Keratinocyte (primary cell): ENCODE measurements at regions not wholly inside any gene's neighbourhood (a gene's known extent, or its start where the extent isn't known, plus 50 kb on each side); places are given as distances from the start of the nearest gene placed in this dataset.

Experiments used
- DNase-seq: peaks from one replicate; pipeline ENCODE4 v3.0.0-alpha.2; 2011; ENCODE audit warnings: low read depth, missing footprints, low spot score
- FAIRE-seq: peaks from 2 replicates; lab custom pipeline; 2011; peaks lifted over from hg19 to GRCh38; lab: Jason Lieb, UNC
- H2AFZ ChIP-seq: 2 replicates; pipeline ENCODE4 v1.6.0; 2012; ENCODE audit warnings: low read length, control low read depth, inconsistent platforms; ENCODE audit not compliant: control insufficient read depth
- H3K27ac ChIP-seq: 2 replicates; pipeline ENCODE4 v1.5.1; 2011; ENCODE audit warnings: low read length; ENCODE audit not compliant: control insufficient read depth, insufficient read depth
- H3K27me3 ChIP-seq: 3 replicates; pipeline ENCODE4 v1.6.0; 2011; ENCODE audit warnings: low read length; ENCODE audit not compliant: control insufficient read depth, insufficient read depth; ENCODE audit errors: extremely low read depth
- H3K36me3 ChIP-seq, 2 experiments: 2 replicates in 1 of 2; 3 replicates in 1 of 2; pipeline ENCODE4 v1.5.1; 2011; ENCODE audit warnings: low read length in 2 of 2, mild to moderate bottlenecking in 1 of 2; ENCODE audit not compliant: control insufficient read depth in 2 of 2, insufficient read depth in 2 of 2; ENCODE audit errors: extremely low read depth in 1 of 2
- H3K4me1 ChIP-seq: 3 replicates; pipeline ENCODE4 v1.5.1; 2011; ENCODE audit warnings: low read length; ENCODE audit not compliant: control insufficient read depth, insufficient read depth; ENCODE audit errors: extremely low read depth
- H3K4me2 ChIP-seq: 3 replicates; pipeline ENCODE4 v1.6.0; 2011; ENCODE audit warnings: low read depth, low read length; ENCODE audit not compliant: control insufficient read depth, insufficient read depth; ENCODE audit errors: extremely low read depth
- H3K4me3 ChIP-seq, 3 experiments: fragments of 200-600 bp in 1 of 3; sonication (generic) in 1 of 3; 2 replicates in 2 of 3; 3 replicates in 1 of 3; pipeline ENCODE4 v1.5.1; 2011 to 2016; ENCODE audit warnings: low read length in 3 of 3, mild to moderate bottlenecking in 3 of 3, control low read depth in 2 of 3, inconsistent platforms in 1 of 3, low read depth in 1 of 3, mixed read lengths in 1 of 3, mixed run types in 1 of 3, moderate library complexity in 1 of 3; ENCODE audit not compliant: control insufficient read depth in 2 of 3, insufficient read depth in 2 of 3; ENCODE audit errors: extremely low read depth in 1 of 3
- H3K79me2 ChIP-seq: 2 replicates; pipeline ENCODE4 v1.6.0; 2012; ENCODE audit warnings: low read length; ENCODE audit not compliant: control insufficient read depth, insufficient read depth
- H3K9ac ChIP-seq: 3 replicates; pipeline ENCODE4 v1.6.0; 2011; ENCODE audit warnings: low read length; ENCODE audit not compliant: control insufficient read depth, insufficient read depth; ENCODE audit errors: extremely low read depth
- H3K9me1 ChIP-seq: 3 replicates; pipeline ENCODE4 v1.6.0; 2011; ENCODE audit warnings: low read length; ENCODE audit not compliant: control insufficient read depth, insufficient read depth; ENCODE audit errors: extremely low read depth
- H3K9me3 ChIP-seq: 2 replicates; pipeline ENCODE4 v1.5.1; 2012; ENCODE audit warnings: low read depth, low read length; ENCODE audit not compliant: control insufficient read depth
- H4K20me1 ChIP-seq: 3 replicates; pipeline ENCODE4 v1.6.0; 2011; ENCODE audit warnings: low read length; ENCODE audit not compliant: control insufficient read depth, insufficient read depth; ENCODE audit errors: extremely low read depth
- EZH2 ChIP-seq: IDR thresholded peaks from one replicate; pipeline ENCODE4 v1.6.1; 2012; ENCODE audit warnings: inconsistent platforms, mild to moderate bottlenecking, low read length, moderate library complexity
- dilution Hi-C: fragments of 300-500 bp; cut with MboI; formaldehyde crosslinking; loops from one replicate; pipeline ENCODE4 v1.7.0; 2020; ENCODE audit warnings: low sequenced_read_pairs; ENCODE audit not compliant: extremely low pct_ligation_motif_present
- TF ChIP-seq, protein P1 (sequence below), 3 experiments: IDR thresholded peaks in 1 of 3; conservative IDR thresholded peaks in 1 of 3; optimal IDR thresholded peaks in 1 of 3; 2 replicates in 2 of 3; 3 replicates in 1 of 3; pipeline versions ENCODE3 to v1.5.1; 2011; ENCODE audit warnings: low read length in 3 of 3, mild to moderate bottlenecking in 3 of 3, moderate library complexity in 2 of 3, control low read depth in 1 of 3, inconsistent platforms in 1 of 3; ENCODE audit not compliant: insufficient read depth in 2 of 3; ENCODE audit errors: extremely low read depth in 1 of 3

GRCh38 chr18:4599312-4599711 is 144.2 kb upstream of the DLGAP1 start:
- no peaks in the 10 kb centered on the region for H3K9me3 ChIP-seq
- H3K27ac ChIP-seq: no peak overlapping the region
- no peaks in the 10 kb centered on the region for H3K4me1 ChIP-seq
- DNase-seq (no peak), FAIRE-seq (no peak)
- H3K79me2 ChIP-seq: no peaks in the 10 kb centered on the region
- TF ChIP-seq, protein P1, sequence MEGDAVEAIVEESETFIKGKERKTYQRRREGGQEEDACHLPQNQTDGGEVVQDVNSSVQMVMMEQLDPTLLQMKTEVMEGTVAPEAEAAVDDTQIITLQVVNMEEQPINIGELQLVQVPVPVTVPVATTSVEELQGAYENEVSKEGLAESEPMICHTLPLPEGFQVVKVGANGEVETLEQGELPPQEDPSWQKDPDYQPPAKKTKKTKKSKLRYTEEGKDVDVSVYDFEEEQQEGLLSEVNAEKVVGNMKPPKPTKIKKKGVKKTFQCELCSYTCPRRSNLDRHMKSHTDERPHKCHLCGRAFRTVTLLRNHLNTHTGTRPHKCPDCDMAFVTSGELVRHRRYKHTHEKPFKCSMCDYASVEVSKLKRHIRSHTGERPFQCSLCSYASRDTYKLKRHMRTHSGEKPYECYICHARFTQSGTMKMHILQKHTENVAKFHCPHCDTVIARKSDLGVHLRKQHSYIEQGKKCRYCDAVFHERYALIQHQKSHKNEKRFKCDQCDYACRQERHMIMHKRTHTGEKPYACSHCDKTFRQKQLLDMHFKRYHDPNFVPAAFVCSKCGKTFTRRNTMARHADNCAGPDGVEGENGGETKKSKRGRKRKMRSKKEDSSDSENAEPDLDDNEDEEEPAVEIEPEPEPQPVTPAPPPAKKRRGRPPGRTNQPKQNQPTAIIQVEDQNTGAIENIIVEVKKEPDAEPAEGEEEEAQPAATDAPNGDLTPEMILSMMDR (optimal IDR thresholded peaks at IDR 0.05 in 1 of 3, IDR thresholded peaks at IDR 0.05 in 1 of 3, conservative IDR thresholded peaks at IDR 0.05 in 1 of 3; ENCODE audit: extremely low read depth in 1 of 3, insufficient read depth in 2 of 3, low read length in 3 of 3): no peak
- no peak for TF ChIP-seq EZH2
- no peak overlapping the region for H2AFZ ChIP-seq
- H3K4me3 ChIP-seq: no peak overlapping the region
- no peaks in the 10 kb centered on the region for H3K27me3 ChIP-seq
- no peak overlapping the region for H3K9ac ChIP-seq
- no peak overlapping the region for H3K4me2 ChIP-seq
- H3K9me1 ChIP-seq: no peaks in the 10 kb centered on the region
- H4K20me1 ChIP-seq: no peaks in the 10 kb centered on the region
- dilution Hi-C loops: no loop called here
- H3K36me3 ChIP-seq: no peaks in the 10 kb centered on the region

DNA sequence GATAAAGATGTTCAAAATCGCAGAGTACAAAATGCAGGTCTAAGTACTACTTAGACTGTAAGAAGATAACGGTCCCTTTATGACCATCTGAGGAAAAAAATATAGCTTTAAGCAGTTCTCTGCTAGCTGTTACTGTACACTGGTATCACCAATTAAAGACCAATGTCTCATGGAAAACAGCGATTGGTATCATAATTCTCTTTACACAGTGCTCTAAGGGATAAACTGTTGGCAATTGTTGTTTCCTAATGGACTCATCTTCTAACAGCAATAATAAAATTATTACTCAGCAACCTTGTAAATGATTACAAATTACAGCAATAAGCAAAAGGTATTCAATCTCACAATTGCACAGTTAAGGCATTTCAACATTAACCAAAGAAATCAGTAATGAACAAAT is 142.2 kb upstream of the DLGAP1 start:
- FAIRE-seq (no peak), DNase-seq (no peak)
- Histone ChIP-seq H3K9ac (no peak overlapping the region), H3K27ac (no peak overlapping the region), H3K27me3 (no peaks in the 10 kb centered on the region), H2AFZ (no peak overlapping the region), H3K36me3 (no peaks in the 10 kb centered on the region), H3K4me3 (no peak overlapping the region), H4K20me1 (no peaks in the 10 kb centered on the region), H3K9me1 (no peaks in the 10 kb centered on the region), H3K4me2 (no peak overlapping the region), H3K79me2 (no peaks in the 10 kb centered on the region), H3K4me1 (no peaks in the 10 kb centered on the region), H3K9me3 (no peaks in the 10 kb centered on the region)
- dilution Hi-C loops: no loop called here
- no peak for TF ChIP-seq EZH2
- TF ChIP-seq, protein P1 (optimal IDR thresholded peaks at IDR 0.05 in 1 of 3, IDR thresholded peaks at IDR 0.05 in 1 of 3, conservative IDR thresholded peaks at IDR 0.05 in 1 of 3; ENCODE audit: extremely low read depth in 1 of 3, insufficient read depth in 2 of 3, low read length in 3 of 3): no peak
